A204.1 (cell line): ENCODE measurements at regions not wholly inside any gene's neighbourhood (a gene's known extent, or its start where the extent isn't known, plus 50 kb on each side); places are given as distances from the start of the nearest gene placed in this dataset.

ENCODE experiments used
- FAIRE-seq: peaks from 2 replicates; lab custom pipeline; 2012; peaks lifted over from hg19 to GRCh38; lab: Jason Lieb, UNC

- FAIRE-seq = no peak
Observed at GRCh38 chr5:133707629-133708028, 95.3 kb upstream of the FSTL4 start.

DNA sequence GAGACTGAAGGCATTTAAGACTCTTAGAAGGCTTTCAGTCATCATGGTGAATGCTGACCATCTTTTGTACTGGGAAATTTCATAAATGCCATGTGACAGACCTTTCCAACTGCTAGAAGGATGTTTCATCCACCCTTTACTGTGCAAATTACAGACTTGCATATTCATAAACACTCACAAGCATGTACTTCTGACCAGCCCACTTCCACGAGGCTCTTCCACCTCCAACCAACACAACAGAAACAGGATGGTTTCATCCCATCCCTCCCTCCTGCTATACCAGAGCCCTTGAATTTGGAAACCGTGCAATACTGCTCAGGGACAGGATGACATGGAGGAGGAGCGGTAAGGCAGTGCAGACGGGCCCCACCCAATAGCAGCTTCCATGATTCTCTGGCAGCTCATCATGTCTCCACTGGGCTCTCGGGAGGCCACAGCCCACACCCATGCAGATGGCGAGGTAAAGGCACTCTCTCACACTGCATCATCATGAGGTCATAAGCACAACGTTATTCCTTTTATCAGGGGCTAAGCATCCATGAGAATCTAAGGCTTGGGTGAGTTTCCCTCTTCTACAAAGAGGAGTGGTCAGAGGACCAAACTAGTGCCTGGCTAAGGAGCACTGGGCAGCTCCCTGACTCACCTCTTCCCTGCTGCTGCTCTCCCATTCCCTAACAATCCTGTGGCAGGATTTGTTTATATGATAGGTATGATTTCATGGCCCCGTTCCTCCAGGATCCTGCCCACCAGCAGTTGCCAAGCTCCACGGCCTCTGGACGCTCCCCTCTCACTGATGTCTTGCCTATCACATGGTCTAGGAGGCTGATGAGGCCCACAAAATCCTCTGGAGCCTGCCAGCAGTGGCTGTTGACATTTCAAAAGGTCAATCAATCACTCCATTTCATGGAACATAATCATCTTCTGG is 94.4 kb upstream of the FSTL4 start:
- no peak for FAIRE-seq

- no peak for FAIRE-seq
Observed at GRCh38 chr5:133705331-133705730, 93.0 kb upstream of the FSTL4 start.

GRCh38 chr5:133704411-133704810 is 92.1 kb upstream of the FSTL4 start:
- no peak for FAIRE-seq

DNA sequence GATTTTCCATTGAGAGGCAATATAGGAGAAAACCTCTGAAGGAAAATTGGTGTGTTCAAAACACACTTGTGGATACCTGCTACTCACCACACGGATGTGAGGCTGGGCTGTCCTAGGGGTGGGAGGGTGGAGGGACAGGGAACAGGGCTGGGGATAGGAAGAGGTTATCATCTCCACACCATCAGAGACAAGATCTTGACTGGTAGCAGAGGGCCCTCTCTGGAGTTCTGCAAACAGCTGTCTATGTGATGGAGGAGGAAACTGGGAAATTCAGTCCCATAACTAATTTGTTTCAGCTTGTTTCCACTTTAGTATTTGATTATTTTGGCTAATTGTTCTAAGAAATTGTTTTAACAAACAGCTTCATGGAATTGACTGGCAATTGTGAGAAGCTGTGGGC is 91.6 kb upstream of the FSTL4 start:
- FAIRE-seq = no peak

GRCh38 chr5:133702791-133703770 is 90.7 kb upstream of the FSTL4 start:
- no peak for FAIRE-seq

DNA sequence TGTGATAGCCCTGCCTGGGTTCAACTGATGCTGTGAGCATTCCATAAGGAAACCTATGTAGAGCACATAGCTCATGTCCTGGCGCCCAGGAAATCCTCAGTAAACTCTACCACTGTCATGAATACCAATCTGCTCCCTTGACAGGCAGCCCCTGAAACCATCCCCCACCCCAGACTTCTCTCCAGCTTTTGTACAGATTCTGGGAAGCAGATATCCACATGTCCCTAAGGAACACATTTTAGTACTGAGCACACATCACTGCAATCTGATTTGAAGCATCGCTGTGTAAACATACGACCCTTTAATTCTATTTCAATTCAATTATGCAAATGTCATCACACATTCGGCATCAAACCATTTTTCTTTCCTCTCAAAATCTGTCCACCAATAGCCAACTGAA is 89.5 kb upstream of the FSTL4 start:
- no peak for FAIRE-seq

GRCh38 chr5:133700251-133700650 is 87.9 kb upstream of the FSTL4 start:
- FAIRE-seq = no peak

DNA sequence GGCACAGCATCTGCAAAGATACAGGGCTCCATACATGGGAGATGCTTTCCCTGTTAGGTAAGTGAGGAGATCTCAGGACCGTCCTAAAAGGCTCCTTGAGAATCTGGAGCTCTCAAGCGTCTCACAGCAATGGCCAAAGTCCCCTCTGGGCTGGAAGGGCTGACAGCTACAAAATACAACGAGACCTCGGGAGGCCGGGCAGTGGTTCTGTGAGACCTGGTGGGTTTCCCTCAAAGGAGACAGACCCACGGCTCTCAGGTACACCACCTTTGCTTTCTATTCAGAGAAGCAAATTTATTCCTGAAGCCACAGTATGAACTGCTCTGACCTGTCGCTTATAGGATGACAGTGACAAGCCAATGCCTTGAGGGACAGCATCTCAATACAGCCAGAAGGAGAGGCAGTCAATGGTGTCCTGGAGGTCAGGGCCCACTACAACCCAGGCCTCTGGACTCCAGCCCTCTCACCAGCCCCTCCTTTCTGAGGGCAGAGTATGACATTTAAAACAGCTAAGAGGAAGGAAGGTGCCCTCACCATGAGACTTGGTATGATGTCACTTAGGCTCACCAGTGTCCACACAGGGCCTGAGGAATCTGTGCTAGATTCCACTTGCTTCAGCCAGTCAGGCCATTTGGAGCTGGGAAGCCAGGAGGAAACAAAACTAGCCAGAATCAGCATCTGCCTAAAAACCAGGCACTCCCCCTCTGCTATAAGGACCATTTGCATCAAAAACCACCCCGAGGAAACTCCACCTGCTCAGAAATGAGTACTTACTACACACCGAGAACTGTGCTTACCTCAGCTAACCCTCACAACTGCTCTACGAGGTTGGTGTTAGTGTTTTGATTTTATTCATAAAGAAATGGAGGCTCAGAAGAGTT is 86.5 kb upstream of the FSTL4 start:
- FAIRE-seq = no peak

- no peak for FAIRE-seq
Observed at GRCh38 chr5:133698259-133698554, 85.9 kb upstream of the FSTL4 start.

- no peak for FAIRE-seq
Observed at GRCh38 chr5:133697536-133698258, 85.4 kb upstream of the FSTL4 start.

GRCh38 chr5:133696782-133697507 is 84.6 kb upstream of the FSTL4 start:
- no peak for FAIRE-seq

GRCh38 chr5:133696006-133696584 is 83.8 kb upstream of the FSTL4 start:
- FAIRE-seq = no peak

DNA sequence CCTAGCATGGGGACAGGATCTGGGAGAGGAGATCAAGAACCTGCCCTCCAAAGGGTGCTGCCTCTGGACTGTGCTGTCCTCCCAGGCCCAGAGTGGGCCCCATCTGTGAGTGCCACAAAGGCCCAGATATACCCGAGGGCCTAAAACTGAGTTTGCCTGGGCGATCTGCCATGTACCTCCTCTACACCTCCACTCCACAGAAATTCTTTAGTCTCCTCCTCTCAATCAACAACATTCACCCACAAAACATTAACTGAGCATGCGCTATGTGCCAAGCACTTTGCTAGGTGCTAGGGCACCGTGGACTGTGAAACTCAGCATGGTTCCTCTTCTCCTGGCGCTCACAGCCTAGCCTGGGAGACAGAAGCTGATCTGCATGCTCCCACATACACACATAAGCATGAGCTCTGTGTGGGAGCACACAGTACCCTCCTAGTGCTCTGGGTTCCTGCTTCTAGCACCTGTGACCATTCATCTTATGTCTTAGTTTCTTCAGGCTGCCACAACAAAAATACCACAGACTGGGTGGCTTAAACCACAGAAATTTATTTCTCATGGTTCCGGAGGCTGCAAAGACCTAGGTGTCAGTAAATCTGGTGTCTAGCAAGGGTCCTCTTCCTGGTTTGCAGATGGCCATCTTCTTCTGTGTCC is 82.0 kb upstream of the FSTL4 start:
- FAIRE-seq = no peak

- no peak for FAIRE-seq
Observed at GRCh38 chr5:133691448-133691847, 79.1 kb upstream of the FSTL4 start.

DNA sequence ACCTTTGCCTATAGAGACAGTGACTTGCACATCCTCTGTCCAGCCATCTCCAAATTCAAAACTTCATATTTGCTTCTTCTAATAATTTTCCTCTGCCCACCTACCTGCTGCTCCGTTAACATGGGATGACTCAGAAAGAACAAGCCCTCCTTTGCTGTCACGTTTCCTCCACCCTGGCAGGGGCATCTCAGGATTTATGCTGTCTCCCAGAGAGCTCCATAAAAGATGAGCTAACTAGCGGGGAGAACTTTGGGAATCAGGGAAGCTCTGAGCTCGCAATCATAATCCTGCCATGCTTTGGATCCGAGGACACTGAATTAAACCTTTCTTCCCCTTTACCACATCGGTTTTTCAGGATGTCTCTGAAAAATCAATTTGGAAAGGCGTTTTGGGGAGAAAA is 78.4 kb upstream of the FSTL4 start:
- FAIRE-seq = no peak

GRCh38 chr5:133688391-133688790 is 76.0 kb upstream of the FSTL4 start:
- FAIRE-seq = no peak

DNA sequence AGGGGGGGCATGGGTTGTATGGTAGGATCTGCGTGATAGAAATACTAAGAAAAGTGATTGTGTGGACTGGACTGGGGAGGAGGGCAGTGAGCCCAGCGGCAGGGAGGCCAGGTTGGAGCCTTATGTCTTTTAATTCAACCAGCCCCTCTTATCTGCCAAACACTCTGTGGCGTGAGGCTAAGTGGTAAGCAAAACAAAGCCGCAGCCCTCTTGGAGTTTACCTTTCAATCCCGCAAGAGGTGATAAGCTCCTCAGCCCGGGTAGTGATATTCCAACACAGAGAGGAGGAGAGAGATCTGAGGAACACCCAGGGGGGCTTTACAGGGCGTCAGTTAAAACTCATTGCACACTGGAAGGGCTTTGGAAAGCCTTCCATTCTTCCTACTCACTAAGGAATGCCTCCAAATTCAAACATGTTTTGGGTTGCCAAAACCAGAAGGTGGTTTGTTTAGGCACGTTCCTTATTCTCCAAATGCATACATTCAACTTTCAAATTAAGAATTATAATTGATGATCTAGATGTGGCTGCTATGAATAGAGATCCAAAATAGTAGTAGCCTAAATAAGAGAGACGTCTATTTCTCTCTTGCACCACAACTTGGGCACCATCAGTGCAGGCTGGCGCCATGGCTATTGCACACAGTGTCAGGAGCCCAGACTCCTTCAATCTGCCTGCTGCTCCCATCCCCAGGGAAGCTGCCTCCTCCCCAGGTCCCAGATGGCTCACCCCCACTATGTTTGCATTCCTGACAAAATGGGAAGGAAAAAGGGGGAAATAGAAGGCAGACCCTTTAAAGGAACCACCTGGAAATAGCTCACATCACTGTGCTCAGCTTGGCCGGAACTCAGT is 75.1 kb upstream of the FSTL4 start:
- no peak for FAIRE-seq

DNA sequence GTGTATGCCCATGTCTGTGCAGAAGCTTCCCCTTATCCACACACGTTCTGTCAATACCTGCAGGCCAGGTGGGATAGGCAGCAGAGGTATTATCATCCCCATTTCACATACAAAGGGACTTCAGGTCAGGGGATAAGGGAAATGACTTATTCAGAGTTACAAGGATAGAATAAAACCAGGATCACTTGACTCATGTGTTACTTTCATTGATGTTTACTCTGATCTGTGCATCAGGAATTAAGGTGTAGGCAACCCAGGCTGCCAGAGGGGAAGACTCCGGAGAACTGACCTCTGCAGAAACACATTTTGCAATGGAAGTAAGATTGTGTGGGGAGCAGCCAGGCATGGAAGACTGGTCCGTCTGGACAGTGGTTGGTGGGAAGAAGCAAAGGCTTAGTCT is 74.2 kb upstream of the FSTL4 start:
- no peak for FAIRE-seq
